Body of pancreas (tissue), 4 donors: ENCODE measurements at regions not wholly inside any gene's neighbourhood (a gene's known extent, or its start where the extent isn't known, plus 50 kb on each side); places are given as distances from the start of the nearest gene placed in this dataset.

ENCODE experiments used
- CTCF ChIP-seq, 7 experiments: fragments of 450-650 bp in 4 of 7; fragments of 200-600 bp in 3 of 7; sonication (generic) in 3 of 7; IDR thresholded peaks; one replicate each; pipeline ENCODE4 v1.5.1; 2016 to 2019; ENCODE audit warnings: antibody characterized with exemption in 7 of 7
- POLR2A ChIP-seq, 3 donors: fragments of 450-650 bp; IDR thresholded peaks; one replicate each; pipeline ENCODE4 v1.6.1; 2016; ENCODE audit warnings: antibody characterized with exemption in 3 of 3, mild to moderate bottlenecking in 2 of 3

- TF ChIP-seq POLR2A (IDR thresholded peaks at IDR 0.05) (no peak), CTCF (IDR thresholded peaks at IDR 0.05) (no peak)
Observed at GRCh38 chr10:2791774-2792443, 275.4 kb upstream of the PFKP start.
